Amniotic stem cell (primary cell): ENCODE measurements at regions not wholly inside any gene's neighbourhood (a gene's known extent, or its start where the extent isn't known, plus 50 kb on each side); places are given as distances from the start of the nearest gene placed in this dataset.
"Not testable (repeated sequence)": the region's sequence is repeated elsewhere in the genome, so short reads cannot be mapped to it uniquely, and the experiment has no call there.

ENCODE experiments used
- DNase-seq: peaks from one replicate; lab custom pipeline; 2025; lab: John Stamatoyannopoulos, UW

- DNase-seq = no peak
Observed at GRCh38 chr20:52434453-52434852, 242.9 kb upstream of the ZFP64 start.

DNA sequence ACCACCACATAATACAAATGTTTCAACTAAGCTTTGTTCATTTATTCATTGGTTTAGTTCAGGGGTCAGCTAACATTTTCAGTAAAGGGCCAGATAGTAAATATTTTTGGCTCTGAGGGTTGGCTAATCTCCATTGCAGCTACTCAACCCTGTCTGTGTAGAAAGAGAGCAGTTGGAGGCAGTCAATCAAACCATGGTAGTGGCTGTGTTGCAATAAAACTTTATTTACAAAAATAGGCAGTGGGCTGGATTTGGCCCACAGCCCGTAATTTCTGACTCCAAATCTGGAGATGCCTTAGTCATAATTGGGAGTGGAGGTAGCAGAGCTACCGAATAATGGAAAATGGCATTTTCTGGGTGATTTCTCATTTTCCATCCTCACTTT, 242.5 kb upstream of the ZFP64 start:
- DNase-seq = no peak

- no peak for DNase-seq
Observed at GRCh38 chr20:52433326-52434040, 241.9 kb upstream of the ZFP64 start.

GRCh38 chr20:52432740-52433139, 241.2 kb upstream of the ZFP64 start:
- DNase-seq = no peak

- no peak for DNase-seq
Observed at GRCh38 chr20:52429029-52429428, 237.4 kb upstream of the ZFP64 start.

- no peak for DNase-seq
Observed at GRCh38 chr20:52427960-52428359, 236.4 kb upstream of the ZFP64 start.

GRCh38 chr20:52426856-52427255, 235.3 kb upstream of the ZFP64 start:
- no peak for DNase-seq

DNA sequence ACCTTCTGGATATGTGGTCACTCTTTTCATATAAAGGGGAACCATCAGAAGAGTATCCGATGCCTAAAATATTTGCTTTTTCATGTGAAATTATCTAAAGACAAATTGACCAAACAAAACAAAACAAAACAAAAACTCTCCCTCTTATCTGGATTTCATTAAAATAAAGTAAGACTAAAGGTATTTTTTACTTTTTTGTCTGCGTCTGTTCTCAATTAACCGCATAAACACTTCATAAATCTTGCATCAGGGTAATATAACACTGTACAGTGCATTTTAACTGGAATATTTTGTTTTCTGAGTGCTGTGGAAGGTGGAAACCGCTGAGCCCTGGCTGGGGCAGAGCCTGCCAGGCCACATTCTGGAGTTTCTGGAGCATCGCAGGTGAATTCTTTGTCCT, 234.1 kb upstream of the ZFP64 start:
- DNase-seq = no peak

DNA sequence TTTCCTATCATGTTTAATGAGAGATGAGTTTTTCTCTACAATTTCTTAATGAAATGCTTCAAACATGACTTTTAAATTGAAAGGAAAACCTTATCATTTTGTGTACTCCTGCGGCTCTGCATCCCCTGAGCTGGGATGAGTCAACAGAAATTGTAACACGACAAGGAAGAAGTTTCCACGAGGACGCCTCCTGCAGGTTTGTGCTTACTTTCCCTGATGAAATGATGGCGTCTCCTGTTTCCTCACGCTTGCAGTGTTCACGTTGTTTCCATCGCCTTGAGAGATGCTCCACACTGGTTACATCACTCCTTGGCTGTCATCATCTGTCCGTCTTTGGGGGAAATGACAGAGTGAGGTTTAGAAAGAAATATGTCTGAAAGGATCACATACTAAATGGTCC, 233.7 kb upstream of the ZFP64 start:
- no peak for DNase-seq

- DNase-seq = not testable (repeated sequence)
Observed at GRCh38 chr20:52424357-52424942, 232.9 kb upstream of the ZFP64 start.

GRCh38 chr20:52423536-52424140, 232.1 kb upstream of the ZFP64 start:
- not testable (repeated sequence) for DNase-seq

GRCh38 chr20:52422574-52423336, 231.2 kb upstream of the ZFP64 start:
- no peak for DNase-seq

DNA sequence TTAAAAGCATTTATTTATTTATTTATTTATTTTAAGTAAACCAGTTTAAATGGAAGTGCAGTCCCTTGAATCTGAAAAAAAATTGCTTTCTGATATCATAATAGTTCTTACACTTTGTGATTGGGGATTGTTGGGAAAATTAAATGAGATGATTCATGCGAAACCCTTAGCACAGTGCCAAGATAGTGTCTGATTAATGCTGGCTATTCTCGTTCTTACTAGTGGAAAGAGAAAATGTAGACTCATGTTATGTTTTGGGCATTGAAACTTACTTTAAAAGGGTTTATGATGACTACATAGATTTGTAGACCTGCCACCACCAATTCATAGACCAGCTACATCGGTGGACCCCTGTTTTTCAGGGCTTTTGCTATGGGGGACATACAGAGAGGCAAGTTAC, 229.2 kb upstream of the ZFP64 start:
- DNase-seq = no peak

DNA sequence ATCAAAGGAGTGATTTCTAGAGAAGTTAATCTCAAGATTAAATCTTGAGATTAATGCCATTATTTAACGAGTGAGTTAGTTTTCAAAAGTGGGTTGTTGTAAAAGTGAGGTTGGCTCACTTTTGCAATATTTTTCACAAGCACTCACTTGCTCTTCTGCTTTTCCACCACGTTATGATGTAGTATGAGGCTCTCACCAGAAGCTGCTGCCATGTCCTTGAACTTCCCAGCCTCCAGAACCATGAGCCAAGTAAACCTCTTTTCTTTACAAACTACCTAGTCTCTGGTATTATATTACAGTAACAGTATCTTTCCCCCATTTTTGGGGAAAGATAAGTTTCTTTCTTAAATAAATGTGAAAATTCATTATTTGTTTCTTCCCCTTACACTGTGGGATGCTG, 227.6 kb upstream of the ZFP64 start:
- no peak for DNase-seq

DNA sequence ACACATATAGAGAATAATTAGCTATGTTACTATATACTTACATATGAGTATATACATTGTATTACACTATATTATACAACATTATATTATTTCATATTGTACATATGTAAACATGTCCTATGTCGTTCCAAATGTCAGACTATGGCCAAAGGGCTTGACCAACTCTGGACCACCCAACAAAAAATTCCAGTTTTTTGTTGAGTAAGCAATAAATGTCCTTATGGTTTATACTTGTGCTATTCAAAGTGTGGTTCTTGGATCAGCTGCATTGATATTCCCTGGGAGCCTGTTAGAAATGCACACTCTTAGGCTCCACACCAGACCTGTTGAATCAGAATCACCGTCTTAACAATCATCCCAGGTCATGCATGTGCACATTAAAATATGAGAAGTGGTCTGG, 225.4 kb upstream of the ZFP64 start:
- DNase-seq = no peak

- no peak for DNase-seq
Observed at GRCh38 chr20:52411611-52412010, 220.0 kb upstream of the ZFP64 start.

DNA sequence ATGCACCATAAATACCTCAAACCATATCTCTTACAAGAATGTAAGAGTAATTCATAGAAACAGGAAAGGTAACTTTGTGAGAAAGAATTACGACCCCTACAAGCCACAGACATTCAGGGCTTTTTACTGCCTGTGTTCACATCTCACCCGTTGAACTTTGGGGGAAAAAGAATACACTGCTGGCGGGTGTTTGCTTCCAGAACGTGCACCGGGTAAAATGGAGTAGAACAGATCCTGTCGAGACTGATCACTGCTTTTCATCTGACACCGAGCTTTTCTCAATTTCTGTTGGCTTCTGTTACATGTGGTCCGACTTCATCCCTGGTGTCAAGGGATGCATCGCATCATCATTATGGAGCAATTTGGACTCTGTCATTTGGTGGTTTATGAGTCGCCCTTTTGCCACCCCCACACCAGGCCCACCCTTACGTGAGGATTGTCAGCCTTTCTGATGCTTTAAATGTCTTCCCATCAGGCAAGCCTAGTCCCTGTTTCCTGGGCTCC, 219.2 kb upstream of the ZFP64 start:
- no peak for DNase-seq

- no peak for DNase-seq
Observed at GRCh38 chr20:52410182-52410647, 218.6 kb upstream of the ZFP64 start.

DNA sequence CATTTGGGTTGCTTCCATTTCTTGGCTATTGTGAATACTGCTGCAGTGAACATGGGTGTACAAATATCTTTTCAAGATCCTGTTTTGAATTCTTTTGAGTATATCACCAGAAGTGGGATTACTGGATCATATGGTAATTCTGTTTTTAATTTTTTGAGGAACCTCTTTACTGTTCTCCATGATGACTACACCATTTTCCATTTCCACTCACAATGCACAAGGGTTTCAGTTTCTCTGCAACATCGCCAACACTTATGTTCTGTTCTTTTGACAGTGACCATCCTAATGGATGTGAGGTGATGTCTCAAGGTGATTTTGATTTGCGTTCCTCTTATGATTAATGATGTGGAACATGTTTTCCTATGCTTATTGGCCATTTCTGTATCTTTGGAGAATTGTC, 214.4 kb upstream of the ZFP64 start:
- no peak for DNase-seq

GRCh38 chr20:52405417-52405816, 213.8 kb upstream of the ZFP64 start:
- no peak for DNase-seq

DNA sequence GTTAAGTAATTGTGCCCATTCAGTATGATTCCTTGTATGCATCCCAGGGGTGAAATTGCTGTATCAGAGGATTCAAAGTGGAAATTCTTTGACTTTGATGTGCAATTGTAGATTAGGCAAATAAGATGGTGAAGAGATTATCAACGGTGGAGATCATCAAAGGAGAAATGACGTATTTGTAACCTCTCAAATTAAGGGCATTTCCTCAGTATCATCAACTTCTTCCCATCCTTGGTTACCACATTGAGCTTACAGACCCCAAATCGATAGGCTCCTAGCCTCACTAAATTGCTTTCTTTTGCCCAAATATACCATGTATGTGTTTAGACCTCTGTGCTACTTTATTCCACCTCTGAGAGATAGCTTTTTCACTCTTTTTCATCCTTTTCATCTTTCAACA, 213.1 kb upstream of the ZFP64 start:
- no peak for DNase-seq

DNA sequence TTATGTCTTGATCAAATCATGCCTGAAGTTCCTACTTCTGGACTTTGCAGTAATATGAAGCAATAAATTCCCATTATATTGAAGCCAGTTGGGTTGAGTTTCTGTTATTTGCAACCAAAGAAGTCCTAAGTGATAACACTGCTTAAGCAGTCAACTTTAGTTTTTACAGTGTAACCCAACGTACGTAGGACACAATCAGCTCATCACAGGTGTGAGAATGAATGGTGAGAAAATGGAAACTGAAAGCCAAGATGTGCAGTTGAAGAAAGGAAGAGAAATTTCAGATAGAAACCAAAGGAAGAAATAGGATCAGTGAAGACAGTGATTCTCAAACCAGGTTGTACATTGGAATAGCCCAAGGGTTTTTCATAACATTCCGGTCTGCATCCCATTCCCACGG, 211.4 kb upstream of the ZFP64 start:
- no peak for DNase-seq

DNA sequence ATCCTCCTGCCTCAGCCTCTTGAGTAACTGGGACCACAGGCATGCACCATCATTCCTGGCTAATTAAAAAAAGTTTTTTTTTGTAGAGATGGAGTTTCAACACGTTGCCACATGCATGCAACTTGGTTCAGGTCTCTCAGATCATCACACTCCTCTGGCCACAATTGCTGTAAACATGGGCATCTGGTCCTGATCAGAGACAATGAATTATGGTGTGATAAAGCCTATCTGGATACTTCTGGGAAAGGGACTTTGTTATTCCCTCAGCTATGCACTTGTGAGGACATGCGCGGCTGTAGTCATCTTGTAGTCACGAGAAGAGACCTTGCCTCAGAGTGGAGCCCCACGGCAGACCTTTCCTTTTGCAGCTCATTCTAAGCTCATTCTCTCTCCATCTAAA, 210.9 kb upstream of the ZFP64 start:
- DNase-seq = no peak
